ENCODE measurements at regions not wholly inside any gene's neighbourhood (a gene's known extent, or its start where the extent isn't known, plus 50 kb on each side); places are given as distances from the start of the nearest gene placed in this dataset.

GRCh38 chr13:80824229-80824628 is 483.3 kb upstream of the SPRY2 start:
- Histone ChIP-seq H4K20me1 (replicated peaks; ENCODE audit: insufficient read depth) (no peaks in the 10 kb centered on the region), H3F3A (replicated peaks; ENCODE audit: low read depth) (no peaks in the 10 kb centered on the region), H3K36me3 (ENCODE audit: insufficient read depth) (no peaks in the 10 kb centered on the region), H2AFZ (no peak overlapping the region), H3K4me3 (no peak overlapping the region), H3K4me2 (no peak overlapping the region), H3K27ac (ENCODE audit: low read depth) (no peak overlapping the region), H3K27me3 (ENCODE audit: insufficient read depth) (no peaks in the 10 kb centered on the region), H3K4me1 (ENCODE audit: insufficient read depth) (no peaks in the 10 kb centered on the region), H3K79me2 (replicated peaks; ENCODE audit: insufficient read depth) (no peaks in the 10 kb centered on the region), H3K9me2 (ENCODE audit: insufficient read depth) (peaks cover 2% of the 10 kb centered on the region; the same call in 1 of the 2 replicates)
- Mint-ChIP-seq H3K4me3 (no peak overlapping the region), H3K36me3 (ENCODE audit: low read depth) (peaks cover 13% of the 10 kb centered on the region; the same call in 1 of the 3 replicates), H3K27me3 (ENCODE audit: insufficient read depth, low read depth, poor library complexity) (no peaks in the 10 kb centered on the region), H3K9me3 (peaks cover 25% of the 10 kb centered on the region; the same call in 2 of the 3 replicates), H3K4me1 (peaks cover 4% of the 10 kb centered on the region; the same call in 1 of the 3 replicates), H3K27ac (no peak overlapping the region)
- no peak for DNase-seq (ENCODE audit: low spot score)
- TF ChIP-seq ZNF331 (CRISPR knock-in tag; IDR thresholded peaks at IDR 0.05; ENCODE audit: low read depth) (no peak), JUNB (IDR thresholded peaks at IDR 0.05; ENCODE audit: unreplicated experiment) (no peak), ZNF114 (CRISPR knock-in tag; IDR thresholded peaks at IDR 0.05) (no peak), EZH2phosphoT487 (IDR thresholded peaks at IDR 0.05; ENCODE audit: unreplicated experiment) (no peak), REST (IDR thresholded peaks at IDR 0.05; ENCODE audit: unreplicated experiment) (no peak), POLR2AphosphoS5 (IDR thresholded peaks at IDR 0.05; ENCODE audit: low read depth) (no peak), CTCF (conservative IDR thresholded peaks at IDR 0.05; ENCODE audit: low read depth in 2 of 2) (no peak), CREB1 (CRISPR knock-in tag; IDR thresholded peaks at IDR 0.05; ENCODE audit: low read depth) (no peak)
- TF ChIP-seq, protein P1, sequence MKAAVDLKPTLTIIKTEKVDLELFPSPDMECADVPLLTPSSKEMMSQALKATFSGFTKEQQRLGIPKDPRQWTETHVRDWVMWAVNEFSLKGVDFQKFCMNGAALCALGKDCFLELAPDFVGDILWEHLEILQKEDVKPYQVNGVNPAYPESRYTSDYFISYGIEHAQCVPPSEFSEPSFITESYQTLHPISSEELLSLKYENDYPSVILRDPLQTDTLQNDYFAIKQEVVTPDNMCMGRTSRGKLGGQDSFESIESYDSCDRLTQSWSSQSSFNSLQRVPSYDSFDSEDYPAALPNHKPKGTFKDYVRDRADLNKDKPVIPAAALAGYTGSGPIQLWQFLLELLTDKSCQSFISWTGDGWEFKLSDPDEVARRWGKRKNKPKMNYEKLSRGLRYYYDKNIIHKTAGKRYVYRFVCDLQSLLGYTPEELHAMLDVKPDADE (IDR thresholded peaks at IDR 0.05) = no peak
- ATAC-seq = no peak

GRCh38 chr13:80823472-80823871 is 482.5 kb upstream of the SPRY2 start:
- H3K27me3 ChIP-seq (ENCODE audit: insufficient read depth) = no peaks in the 10 kb centered on the region
- no peak overlapping the region for H3K4me2 ChIP-seq
- DNase-seq (ENCODE audit: low spot score) (no peak), ATAC-seq (no peak)
- H3K4me3 ChIP-seq = no peak overlapping the region
- Mint-ChIP-seq H3K36me3 (ENCODE audit: low read depth) (peaks cover 13% of the 10 kb centered on the region; the same call in 1 of the 3 replicates), H3K9me3 (peaks cover 22% of the 10 kb centered on the region; the same call in 2 of the 3 replicates), H3K27ac (no peak overlapping the region), H3K4me3 (no peak overlapping the region), H3K4me1 (peaks cover 4% of the 10 kb centered on the region; the same call in 1 of the 3 replicates), H3K27me3 (ENCODE audit: insufficient read depth, low read depth, poor library complexity) (no peaks in the 10 kb centered on the region)
- H3K36me3 ChIP-seq (ENCODE audit: insufficient read depth) = no peaks in the 10 kb centered on the region
- no peak overlapping the region for H3K27ac ChIP-seq (ENCODE audit: low read depth)
- H3F3A ChIP-seq (replicated peaks; ENCODE audit: low read depth) = no peaks in the 10 kb centered on the region
- H3K79me2 ChIP-seq (replicated peaks; ENCODE audit: insufficient read depth) = no peaks in the 10 kb centered on the region
- H2AFZ ChIP-seq = no peak overlapping the region
- H3K9me2 ChIP-seq (ENCODE audit: insufficient read depth) = peaks cover 2% of the 10 kb centered on the region; the same call in 1 of the 2 replicates
- no peaks in the 10 kb centered on the region for H4K20me1 ChIP-seq (replicated peaks; ENCODE audit: insufficient read depth)
- H3K4me1 ChIP-seq (ENCODE audit: insufficient read depth) = no peaks in the 10 kb centered on the region
- no peak for TF ChIP-seq EZH2 (IDR thresholded peaks at IDR 0.05; ENCODE audit: low read depth, unreplicated experiment)
- TF ChIP-seq NANOG (IDR thresholded peaks at IDR 0.05; ENCODE audit: borderline replicate concordance) = no peak
- no peak for TF ChIP-seq POLR2AphosphoS5 (IDR thresholded peaks at IDR 0.05; ENCODE audit: low read depth)
- no peak for TF ChIP-seq CREB1 (CRISPR knock-in tag; IDR thresholded peaks at IDR 0.05; ENCODE audit: low read depth)
- TF ChIP-seq STAT1 (IDR thresholded peaks at IDR 0.05; ENCODE audit: unreplicated experiment) = no peak
- no peak for TF ChIP-seq JUNB (IDR thresholded peaks at IDR 0.05; ENCODE audit: unreplicated experiment)
- no peak for TF ChIP-seq EZH2phosphoT487 (IDR thresholded peaks at IDR 0.05; ENCODE audit: unreplicated experiment)
